HG02678 (cell line): ENCODE measurements at regions not wholly inside any gene's neighbourhood (a gene's known extent, or its start where the extent isn't known, plus 50 kb on each side); places are given as distances from the start of the nearest gene placed in this dataset.
"Not testable (repeated sequence)": the region's sequence is repeated elsewhere in the genome, so short reads cannot be mapped to it uniquely, and the experiment has no call there.

ENCODE experiments used
- ATAC-seq: cut with Tn5 transposase; IDR thresholded peaks from one replicate; pipeline ENCODE4 v1.9.1; 2021; ENCODE audit warnings: mild to moderate bottlenecking, moderate library complexity; ENCODE audit not compliant: unreplicated experiment

DNA sequence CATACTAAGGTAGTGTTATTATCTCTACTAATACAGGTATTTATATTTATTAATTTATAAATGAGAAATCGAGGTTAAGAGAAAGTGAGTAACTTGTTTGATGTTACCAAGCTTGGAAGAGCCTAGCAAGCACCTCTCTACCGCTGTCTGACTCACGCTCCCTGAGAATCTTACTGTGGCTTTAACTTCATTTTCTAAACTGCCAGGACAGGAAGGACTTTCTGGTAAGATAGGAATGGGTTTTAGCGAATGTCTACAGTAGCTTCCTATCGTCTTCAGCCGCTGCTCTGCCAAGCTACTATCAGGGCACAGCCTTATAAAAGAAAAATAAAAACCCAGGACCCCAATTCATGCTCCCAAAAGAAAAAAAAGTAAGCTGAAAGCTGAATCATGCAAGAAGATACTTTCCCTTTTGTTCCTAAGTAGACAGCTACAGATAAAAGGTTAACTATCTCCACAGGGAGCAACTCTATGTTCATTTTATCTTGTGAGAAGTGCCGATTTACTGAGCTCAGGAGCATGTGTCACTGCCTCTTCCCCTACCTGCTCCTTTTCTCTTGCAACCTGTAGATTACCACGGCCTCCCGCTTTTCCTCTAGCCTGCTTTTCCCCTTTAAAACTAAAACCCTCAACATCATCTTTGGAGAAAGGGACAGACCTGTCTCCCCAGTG is 60.2 kb downstream of the THNSL1 start:
- no peak for ATAC-seq

DNA sequence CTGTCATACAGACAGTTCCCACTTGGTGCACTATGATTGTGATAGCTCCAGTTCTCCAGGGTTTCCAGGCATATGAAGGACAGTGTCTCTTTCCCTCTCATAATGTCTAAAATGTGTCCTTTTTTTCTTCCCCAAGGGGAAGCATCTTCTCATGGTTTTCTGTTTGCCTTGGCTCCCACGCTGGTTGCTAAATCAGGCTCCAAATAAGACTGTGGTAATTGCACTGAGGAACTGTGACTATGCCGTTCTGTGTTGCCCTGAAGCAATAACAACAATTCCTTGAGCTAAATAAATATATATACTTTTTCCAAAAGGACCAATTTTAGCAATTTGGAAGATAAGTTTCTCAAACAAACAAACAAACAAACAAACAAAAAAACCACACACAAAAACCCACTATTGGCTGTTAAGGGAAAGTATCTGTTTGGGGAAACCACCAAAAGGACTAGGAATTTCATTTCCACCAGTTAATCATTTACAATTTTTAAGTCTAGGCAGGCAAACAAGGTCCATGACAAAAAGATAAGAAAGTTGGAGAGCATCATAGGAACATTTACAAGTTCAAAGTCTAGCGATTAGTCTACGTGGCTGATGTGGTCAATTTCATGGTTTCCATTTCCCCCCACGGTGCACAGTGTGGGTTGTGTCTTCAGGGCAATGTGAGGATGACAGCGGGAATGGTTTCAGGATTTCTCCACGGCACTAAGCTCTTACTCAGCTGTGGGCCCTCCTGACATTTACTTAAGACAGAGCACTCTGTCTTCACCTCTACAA is 62.4 kb downstream of the THNSL1 start:
- ATAC-seq, result no peak

DNA sequence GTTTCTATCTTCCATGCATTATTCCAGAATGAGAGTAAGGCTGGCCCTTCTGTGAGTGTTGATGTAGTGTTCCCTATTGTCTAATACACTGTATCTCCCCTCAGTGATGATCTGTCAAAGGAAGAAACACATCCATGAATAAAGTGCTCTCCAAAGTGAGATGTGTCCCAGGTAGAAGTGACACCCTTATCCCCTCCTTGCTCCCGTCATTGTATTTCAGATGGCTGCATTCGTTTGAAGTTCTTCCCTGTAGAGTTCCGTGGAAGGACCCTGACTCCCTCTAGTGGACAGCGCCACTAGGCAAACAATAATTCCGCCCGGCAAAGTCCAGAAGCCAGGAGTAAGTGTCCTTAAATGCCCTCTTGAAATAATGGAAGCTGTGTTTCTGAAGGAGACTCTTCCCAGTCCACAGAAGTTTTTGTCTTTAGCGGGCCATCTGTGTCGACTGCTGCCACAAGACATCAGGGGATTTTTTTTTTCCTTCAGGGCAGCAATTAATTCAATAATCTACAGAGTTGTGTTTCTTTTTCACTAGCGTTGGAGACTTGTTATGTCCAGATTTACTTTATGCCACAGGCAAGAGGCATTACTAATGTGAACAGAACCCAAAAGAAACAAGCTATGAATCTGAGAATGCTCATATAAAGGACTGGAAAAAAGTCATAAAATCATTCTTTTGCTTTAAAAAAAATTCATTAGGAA is 64.6 kb downstream of the THNSL1 start:
- ATAC-seq, result peak; percentile 80

DNA sequence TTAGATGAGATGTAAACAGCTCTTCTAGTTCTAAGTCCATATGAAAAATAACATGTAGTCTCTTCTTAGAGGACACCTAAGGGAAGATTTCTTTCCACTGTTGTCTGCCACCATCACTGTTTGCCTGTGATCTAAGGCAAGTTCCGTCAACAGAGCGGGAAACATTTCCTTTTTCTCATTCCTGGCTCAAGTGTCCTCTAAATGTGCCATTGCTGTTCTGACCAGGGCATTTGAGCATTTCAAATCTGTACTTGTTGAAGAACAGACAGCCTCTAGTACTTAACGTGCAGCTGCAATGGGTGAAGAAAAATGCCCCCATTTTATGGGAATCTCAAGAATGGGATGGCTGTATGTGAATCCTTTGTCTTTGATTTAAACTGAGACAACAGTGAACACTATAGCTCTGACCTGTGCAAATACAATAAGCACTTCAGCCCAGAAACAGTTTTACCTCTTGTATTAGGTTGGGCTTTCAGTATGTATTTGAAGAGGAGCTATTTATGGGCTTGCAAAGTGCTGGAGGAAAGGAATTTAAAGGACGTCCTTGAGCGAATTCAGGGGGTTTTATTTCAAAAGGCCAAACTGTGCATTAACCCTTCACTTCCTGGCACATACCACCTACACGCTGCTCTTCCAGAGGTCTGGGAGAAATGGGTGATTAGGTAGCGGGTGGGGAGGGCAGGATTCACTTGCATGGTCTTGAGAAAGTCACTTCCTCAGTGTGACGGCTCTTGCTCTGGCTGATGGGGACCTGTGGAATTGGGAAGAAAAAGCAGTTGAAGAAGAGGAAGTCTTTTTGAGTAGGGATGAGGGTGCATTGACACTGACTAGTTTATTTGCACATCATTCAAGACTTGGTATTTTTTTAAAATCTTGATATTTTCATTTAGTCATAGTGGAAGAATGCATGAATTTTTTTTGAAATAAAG is 66.1 kb downstream of the THNSL1 start:
- no peak for ATAC-seq

DNA sequence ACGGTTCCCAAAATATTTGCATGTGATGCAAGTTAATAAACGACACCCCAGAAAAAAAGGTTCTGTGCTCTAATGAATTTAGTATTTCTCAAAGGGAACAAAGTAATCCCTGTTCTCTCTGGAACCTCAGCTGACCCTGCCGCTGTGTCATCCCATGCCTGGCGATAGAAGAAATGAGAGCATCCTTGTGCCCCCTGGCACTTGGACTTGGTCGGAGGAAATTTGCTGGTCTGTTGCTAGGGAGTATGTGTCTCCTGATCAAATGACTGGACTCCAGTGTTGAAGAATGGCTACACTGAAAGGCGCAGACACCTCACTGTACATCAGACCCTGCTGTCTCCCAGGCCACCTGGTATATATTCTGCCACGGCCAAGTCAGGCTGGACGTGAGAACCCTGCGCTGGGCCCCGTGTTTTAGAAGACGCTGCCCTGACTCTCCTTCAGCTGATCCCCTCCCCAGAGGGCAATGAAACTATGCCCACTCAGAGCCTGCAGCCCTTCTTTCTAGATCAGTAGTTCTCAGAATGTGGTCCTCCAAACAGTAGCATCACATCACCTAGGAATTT is 67.2 kb downstream of the THNSL1 start:
- ATAC-seq, result no peak

DNA sequence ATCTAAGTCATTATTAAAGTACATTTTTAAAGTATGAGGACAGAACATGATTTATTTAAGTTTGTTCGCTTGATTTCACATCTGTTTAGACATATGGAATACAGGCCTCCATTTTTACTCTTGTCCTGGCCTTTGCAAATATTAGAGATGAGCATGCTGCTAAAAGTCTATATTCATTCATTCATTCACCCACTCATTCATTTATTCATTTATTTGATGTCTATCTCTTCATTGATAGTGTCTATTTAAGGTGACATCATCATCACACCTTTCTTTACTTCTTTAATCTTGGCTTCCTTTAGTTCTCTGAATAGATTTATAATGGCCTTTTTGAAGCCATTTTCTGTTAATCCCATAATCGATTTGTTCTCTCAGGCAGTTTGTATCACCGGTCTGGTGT is 68.0 kb downstream of the THNSL1 start:
- ATAC-seq, result no peak

DNA sequence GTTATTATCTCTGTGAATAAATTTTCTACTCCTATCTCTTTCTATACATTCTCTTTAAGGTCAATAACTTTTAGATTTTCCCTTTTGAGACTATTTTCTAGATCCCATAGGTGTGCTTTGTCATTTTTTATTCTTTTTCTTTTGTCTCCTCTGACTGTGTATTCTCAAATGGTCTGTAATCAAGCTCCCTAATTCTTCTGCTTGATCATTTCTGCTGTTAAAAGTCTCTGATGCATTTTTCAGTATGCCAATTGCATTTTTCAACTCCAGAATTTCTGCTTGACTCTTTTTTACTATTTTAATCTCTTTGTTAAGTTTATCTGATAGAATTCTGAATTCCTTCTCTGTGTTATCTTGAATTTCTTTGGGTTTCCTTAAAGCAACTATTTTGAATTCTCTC is 78.2 kb downstream of the THNSL1 start:
- ATAC-seq, result no peak

DNA sequence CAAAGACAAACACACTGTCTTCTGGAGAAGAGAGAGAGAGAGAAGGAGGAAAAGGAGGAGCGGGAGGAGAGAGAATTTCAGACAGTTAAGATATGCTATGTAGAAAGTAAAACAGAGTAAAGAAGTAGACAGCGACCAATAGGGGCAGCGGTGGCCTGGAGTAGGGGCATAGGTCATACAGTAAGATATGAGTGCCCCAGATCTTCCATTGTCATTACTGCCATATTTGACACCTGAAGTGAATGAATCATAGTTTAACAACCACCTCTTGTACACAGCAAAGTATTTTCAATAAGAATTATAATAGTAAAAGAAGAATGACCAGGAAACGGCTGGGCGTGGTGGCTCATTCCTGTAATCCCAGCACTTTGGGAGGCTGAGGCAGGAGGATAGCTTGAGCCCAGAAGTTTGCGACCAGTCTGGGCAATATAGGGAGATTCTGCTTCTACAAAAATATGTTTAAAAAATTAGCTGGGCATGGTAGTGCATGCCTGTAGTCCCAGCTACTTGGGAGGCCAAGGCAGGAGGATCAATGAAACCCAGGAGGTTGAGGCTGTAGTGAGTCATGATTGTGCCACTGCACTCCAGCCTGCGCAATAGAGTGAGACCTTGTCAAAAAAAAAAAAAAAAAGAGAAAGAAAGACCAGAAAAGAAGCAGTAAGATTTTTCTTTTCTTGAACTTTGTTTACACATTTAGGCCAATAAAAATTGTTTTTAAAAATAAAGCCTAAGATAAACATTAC is 77.0 kb upstream of the GPR158 start:
- no peak for ATAC-seq

DNA sequence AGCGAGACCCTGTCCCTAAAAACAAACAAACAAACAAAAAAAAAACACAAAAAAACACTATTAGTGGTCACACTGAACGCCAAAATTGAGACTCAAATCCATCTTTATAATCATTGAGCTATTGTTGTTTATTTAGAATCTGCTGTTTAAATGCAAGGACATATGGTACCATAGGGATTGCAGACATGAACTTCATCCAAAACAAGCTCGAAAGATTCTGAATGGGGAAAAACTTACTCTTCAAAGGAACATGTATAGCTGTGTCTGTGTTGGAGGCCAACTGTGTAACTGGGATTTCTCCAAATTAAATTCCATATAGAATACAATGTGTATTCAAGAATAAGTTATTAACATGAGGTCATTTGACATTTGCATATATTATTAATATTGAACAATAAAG is 74.7 kb upstream of the GPR158 start:
- ATAC-seq, result no peak

DNA sequence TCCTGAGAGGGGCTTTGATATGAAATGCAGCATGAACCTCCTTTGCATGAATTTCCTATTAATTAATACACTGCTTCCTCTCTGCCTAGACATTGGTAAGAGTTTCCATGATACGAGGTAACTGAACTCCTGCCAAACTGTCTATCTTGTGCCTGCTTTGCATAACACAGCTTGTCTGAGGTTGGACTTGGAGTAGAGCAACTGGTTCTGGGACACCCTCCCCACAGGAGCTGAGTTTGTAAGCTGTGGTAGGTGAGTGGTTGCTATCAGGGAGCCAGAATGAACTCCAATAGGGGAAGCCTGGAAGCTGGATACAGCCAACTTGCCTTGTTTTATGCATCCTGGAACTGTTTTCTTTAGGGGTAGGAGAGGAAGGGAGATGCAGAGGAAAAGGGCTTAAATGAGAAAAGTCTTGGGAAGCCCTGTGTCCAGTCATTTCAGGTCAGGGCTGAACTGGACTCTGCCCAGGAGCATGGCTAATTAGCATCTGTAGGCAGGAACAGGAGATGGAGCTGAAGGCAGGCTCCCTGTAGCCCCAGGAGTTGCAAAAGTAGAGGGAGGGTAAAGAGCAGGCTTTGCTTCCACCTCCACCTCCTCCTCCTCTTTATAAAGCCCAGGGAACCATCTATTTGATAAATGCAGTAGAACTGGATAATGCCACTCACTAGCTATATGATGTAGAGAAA is 73.2 kb upstream of the GPR158 start:
- ATAC-seq, result no peak

DNA sequence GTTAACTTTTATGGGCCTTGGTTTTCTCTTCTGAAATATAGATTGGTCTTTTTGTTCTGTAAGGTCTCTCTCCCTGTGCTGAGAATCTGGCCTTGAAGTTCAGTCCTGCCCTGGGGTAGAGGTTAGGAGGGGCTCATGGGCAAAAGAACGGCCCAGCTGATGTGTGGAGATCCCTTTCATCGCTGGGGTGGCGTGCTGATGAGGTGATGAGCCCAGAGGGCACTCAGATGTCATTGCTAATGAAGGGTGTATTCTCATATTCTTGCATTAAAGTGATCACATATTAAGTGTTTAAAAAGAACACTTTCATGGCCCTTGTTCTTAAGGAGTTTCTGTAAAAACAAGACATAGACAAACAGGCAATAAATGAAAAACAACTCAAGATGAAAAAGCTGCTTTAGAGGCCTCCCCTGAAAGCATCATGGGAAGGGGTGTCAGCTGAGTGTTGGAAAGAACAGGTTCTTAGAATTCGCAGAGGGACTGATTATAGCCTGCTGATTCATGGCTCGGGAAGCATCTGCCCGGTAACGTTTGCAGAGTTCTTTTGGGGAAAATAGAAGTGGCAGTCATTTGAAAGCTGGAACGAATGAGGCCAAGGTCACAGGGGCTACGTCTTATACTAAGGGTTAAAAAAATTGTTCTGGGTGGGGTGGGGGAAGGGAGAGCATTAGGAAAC is 72.5 kb upstream of the GPR158 start:
- ATAC-seq, result no peak

DNA sequence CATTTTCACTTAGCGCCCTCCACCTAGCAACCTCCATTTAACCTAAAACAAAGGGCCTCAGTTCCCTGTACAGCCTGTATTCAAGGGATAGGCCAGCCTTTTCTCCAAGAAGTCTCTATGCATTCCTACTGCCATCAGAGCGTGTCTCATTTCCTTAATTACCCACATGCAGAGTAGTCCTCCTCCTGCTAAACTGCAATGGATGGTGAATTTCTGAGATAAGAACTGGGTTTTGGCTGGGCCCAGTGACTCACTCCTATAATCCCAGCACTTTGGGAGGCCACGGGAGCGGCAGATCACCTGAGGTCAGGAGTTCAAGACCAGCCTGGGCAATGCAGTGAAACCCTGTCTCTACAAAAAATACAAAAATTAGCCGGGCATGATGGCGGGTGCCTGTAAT is 71.1 kb upstream of the GPR158 start:
- no peak for ATAC-seq

DNA sequence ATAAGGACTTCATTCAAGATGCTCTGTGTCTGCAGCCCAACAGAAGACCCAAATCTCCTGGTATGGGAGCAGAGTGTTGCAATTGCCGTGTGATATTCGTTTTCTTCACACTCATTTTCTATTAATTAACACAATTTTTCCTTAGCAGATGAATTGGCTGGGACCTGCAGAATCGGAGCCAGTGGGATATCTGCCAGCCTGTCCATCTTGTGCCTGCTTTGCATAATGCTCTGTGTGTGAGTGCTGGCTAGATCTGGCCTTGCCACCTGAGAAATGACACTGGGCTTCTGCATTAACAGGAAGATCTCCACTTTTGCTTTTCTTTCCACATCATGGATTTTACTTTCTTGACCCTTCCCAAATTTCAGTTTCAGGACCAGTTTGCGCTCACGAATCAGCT is 70.4 kb upstream of the GPR158 start:
- ATAC-seq, result no peak

DNA sequence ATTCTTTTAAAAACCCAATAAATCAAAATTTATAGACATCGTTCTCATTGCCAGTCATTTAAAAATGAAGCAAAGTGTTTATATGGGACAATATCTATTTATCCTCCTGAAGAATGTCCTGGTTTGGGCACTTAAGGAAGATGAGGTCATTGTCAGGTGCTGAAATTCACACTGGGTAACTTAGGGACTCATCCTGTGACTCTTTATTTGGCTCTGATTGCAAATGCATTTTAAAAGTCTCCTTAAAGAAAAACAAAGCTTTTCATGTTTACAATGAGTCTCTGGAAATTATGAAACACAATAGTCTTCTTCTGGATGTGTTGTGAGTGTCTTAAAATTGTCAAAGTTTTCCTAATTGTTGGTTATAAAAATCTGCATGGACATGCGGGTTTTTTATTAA is 69.5 kb upstream of the GPR158 start:
- ATAC-seq, result no peak

DNA sequence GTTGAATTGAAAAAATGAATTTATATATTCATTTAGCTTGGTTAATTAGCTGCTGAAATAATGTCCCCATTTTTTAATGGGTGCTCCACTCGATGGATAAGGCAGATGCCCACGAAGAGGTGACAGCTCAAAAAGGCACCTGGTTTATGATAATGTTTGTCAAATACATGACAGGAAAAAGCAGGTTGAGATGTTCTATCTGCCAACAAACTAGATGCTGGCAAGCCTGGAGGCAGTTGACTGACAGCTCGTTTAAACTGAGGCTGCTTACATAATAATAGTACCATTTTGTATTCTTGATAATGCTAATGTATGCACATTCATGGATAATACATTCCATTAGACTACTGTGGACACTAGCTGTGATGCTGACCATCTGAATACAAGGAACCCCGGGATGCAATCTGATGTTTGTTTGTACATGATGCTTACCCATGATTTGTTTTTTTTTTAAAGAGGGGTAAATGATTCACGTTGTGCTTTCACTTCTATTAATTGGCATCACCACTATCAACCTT is 69.0 kb upstream of the GPR158 start:
- ATAC-seq, result no peak

DNA sequence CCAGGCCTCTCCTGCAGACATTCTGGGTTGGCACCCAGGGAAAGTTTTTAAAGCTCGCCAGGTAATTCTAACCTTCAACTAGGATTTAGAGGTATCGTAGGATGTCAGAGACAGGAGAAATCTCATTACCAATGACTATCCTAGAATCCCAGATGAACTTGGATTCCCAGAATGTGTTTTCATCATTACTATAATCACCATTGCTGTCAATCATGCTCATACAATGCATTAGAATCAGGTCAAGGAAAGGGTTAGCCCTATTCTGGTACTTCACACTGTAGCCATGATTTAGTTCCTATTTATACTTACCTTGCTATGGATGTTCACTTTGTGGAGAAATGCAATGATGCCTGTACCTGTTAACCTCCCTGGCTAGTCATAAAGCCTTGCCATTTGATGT is 67.0 kb upstream of the GPR158 start:
- ATAC-seq, result no peak

DNA sequence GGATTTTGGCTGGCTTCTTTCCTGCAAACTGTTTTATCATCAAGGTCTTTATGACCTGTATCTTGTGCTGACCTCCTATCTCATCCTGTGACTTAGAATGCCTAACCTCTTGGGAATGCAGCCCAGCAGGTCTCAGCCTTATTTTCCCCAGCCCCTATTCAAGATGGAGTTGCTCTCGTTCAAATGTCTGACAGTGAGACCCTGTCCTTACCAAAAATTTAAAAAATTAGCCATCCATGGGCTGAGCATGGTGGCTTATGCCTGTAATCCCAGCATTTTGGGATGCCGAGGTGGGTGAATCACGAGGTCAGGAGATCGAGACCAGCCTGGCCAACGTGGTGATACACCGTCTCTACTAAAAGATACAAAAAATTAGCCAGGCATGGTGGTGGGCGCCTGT is 64.9 kb upstream of the GPR158 start:
- ATAC-seq, result not testable (repeated sequence)

DNA sequence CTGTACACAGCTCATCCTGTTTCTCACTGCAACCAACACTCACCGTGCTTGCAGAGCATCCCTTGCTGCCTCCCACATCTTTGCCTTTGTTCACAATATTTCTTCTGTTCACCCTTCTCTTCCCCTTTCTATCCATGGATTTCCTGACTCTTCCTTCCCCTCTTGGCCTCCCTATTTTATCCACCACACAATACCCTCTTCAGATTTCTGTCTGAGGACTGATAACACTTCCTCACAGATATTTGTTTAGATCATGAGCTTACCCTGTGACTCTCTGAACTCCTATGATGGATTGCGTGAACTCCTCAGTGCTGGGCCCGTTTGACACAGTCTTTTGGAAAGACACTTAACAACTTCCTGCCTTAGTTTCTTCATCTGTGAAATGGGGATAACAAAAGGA is 62.8 kb upstream of the GPR158 start:
- no peak for ATAC-seq
